ENCODE measurements at regions not wholly inside any gene's neighbourhood (a gene's known extent, or its start where the extent isn't known, plus 50 kb on each side); places are given as distances from the start of the nearest gene placed in this dataset.

GRCh38 chr18:40056079-40056692, 1898.8 kb upstream of the PIK3C3 start:
- H2AFZ ChIP-seq (ENCODE audit: low read depth) = no peak overlapping the region
- H4K20me1 ChIP-seq (ENCODE audit: insufficient read depth) = no peaks in the 10 kb centered on the region
- no peak overlapping the region for H3K9ac ChIP-seq
- H3K36me3 ChIP-seq (ENCODE audit: insufficient read depth) = no peaks in the 10 kb centered on the region
- H3K4me1 ChIP-seq (ENCODE audit: low read depth, poor library complexity, severe bottlenecking) = no peaks in the 10 kb centered on the region
- H3K4me2 ChIP-seq = no peak overlapping the region
- H3K4me3 ChIP-seq (IDR thresholded peaks at IDR 0.05; ENCODE audit: insufficient read depth, low read depth, low read length) = no peak overlapping the region
- no peak overlapping the region for H3K27ac ChIP-seq
- H3K79me2 ChIP-seq (ENCODE audit: insufficient read depth, low read depth) = no peaks in the 10 kb centered on the region
- H3K27me3 ChIP-seq (ENCODE audit: insufficient read depth, low read depth) = no peaks in the 10 kb centered on the region
- TF ChIP-seq CTCF (conservative IDR thresholded peaks at IDR 0.05; ENCODE audit: low read depth, low read length) = no peak

- no peak overlapping the region for H3K4me2 ChIP-seq
- no peak overlapping the region for H2AFZ ChIP-seq (ENCODE audit: low read depth)
- no peaks in the 10 kb centered on the region for H4K20me1 ChIP-seq (ENCODE audit: insufficient read depth)
- no peak overlapping the region for H3K9ac ChIP-seq
- no peaks in the 10 kb centered on the region for H3K79me2 ChIP-seq (ENCODE audit: insufficient read depth, low read depth)
- H3K27ac ChIP-seq = no peak overlapping the region
- no peaks in the 10 kb centered on the region for H3K27me3 ChIP-seq (ENCODE audit: insufficient read depth, low read depth)
- no peak for TF ChIP-seq CTCF (conservative IDR thresholded peaks at IDR 0.05; ENCODE audit: low read depth, low read length)
- H3K36me3 ChIP-seq (ENCODE audit: insufficient read depth) = no peaks in the 10 kb centered on the region
- H3K4me1 ChIP-seq (ENCODE audit: low read depth, poor library complexity, severe bottlenecking) = no peaks in the 10 kb centered on the region
- H3K4me3 ChIP-seq (IDR thresholded peaks at IDR 0.05; ENCODE audit: insufficient read depth, low read depth, low read length) = no peak overlapping the region
Observed at GRCh38 chr18:40055262-40055661, 1899.8 kb upstream of the PIK3C3 start.

- no peaks in the 10 kb centered on the region for H3K4me1 ChIP-seq (ENCODE audit: low read depth, poor library complexity, severe bottlenecking)
- H3K36me3 ChIP-seq (ENCODE audit: insufficient read depth) = no peaks in the 10 kb centered on the region
- no peaks in the 10 kb centered on the region; the same call in 1 of the 2 replicates for H4K20me1 ChIP-seq (ENCODE audit: insufficient read depth)
- H2AFZ ChIP-seq (ENCODE audit: low read depth) = no peak overlapping the region
- H3K9ac ChIP-seq = no peak overlapping the region
- no peak overlapping the region for H3K4me2 ChIP-seq
- no peaks in the 10 kb centered on the region for H3K27me3 ChIP-seq (ENCODE audit: insufficient read depth, low read depth)
- H3K27ac ChIP-seq = no peak overlapping the region
- no peak overlapping the region for H3K4me3 ChIP-seq (IDR thresholded peaks at IDR 0.05; ENCODE audit: insufficient read depth, low read depth, low read length)
- H3K79me2 ChIP-seq (ENCODE audit: insufficient read depth, low read depth) = no peaks in the 10 kb centered on the region
- no peak for TF ChIP-seq CTCF (conservative IDR thresholded peaks at IDR 0.05; ENCODE audit: low read depth, low read length)
Observed at GRCh38 chr18:40049716-40050115, 1905.3 kb upstream of the PIK3C3 start.

GRCh38 chr18:40048886-40049650, 1906.0 kb upstream of the PIK3C3 start:
- H3K4me2 ChIP-seq = no peak overlapping the region
- no peaks in the 10 kb centered on the region for H3K79me2 ChIP-seq (ENCODE audit: insufficient read depth, low read depth)
- H3K27ac ChIP-seq = no peak overlapping the region
- no peaks in the 10 kb centered on the region for H3K27me3 ChIP-seq (ENCODE audit: insufficient read depth, low read depth)
- no peaks in the 10 kb centered on the region for H3K36me3 ChIP-seq (ENCODE audit: insufficient read depth)
- no peak overlapping the region for H2AFZ ChIP-seq (ENCODE audit: low read depth)
- H3K4me3 ChIP-seq (IDR thresholded peaks at IDR 0.05; ENCODE audit: insufficient read depth, low read depth, low read length) = no peak overlapping the region
- H4K20me1 ChIP-seq (ENCODE audit: insufficient read depth) = no peaks in the 10 kb centered on the region; the same call in 1 of the 2 replicates
- no peak for TF ChIP-seq CTCF (conservative IDR thresholded peaks at IDR 0.05; ENCODE audit: low read depth, low read length)
- H3K9ac ChIP-seq = no peak overlapping the region
- no peaks in the 10 kb centered on the region for H3K4me1 ChIP-seq (ENCODE audit: low read depth, poor library complexity, severe bottlenecking)
